GM19351 (cell line): ENCODE measurements at regions not wholly inside any gene's neighbourhood (a gene's known extent, or its start where the extent isn't known, plus 50 kb on each side); places are given as distances from the start of the nearest gene placed in this dataset.
"Not testable (repeated sequence)": the region's sequence is repeated elsewhere in the genome, so short reads cannot be mapped to it uniquely, and the experiment has no call there.

Source experiments
- ATAC-seq: cut with Tn5 transposase; IDR thresholded peaks from one replicate; pipeline ENCODE4 v1.9.1; 2021; ENCODE audit warnings: mild to moderate bottlenecking, moderate library complexity; ENCODE audit not compliant: unreplicated experiment

- no peak for ATAC-seq
These were observed 133.4 kb downstream of the FZD1 start for GRCh38 chr7:91397612-91398011.

GRCh38 chr7:91398341-91398740, 134.1 kb downstream of the FZD1 start:
- ATAC-seq, result no peak

- ATAC-seq, result no peak
These were observed 141.0 kb downstream of the FZD1 start for GRCh38 chr7:91405092-91405788.

- not testable (repeated sequence) for ATAC-seq
These were observed 141.6 kb downstream of the FZD1 start for GRCh38 chr7:91405873-91406272.

- ATAC-seq, result no peak
These were observed 143.7 kb downstream of the FZD1 start for GRCh38 chr7:91407942-91408341.

GRCh38 chr7:91408388-91409154, 144.3 kb downstream of the FZD1 start:
- ATAC-seq, result no peak

GRCh38 chr7:91411060-91411459, 146.8 kb downstream of the FZD1 start:
- ATAC-seq, result no peak

GRCh38 chr7:91412298-91412697, 148.1 kb downstream of the FZD1 start:
- ATAC-seq, result no peak

- no peak for ATAC-seq
These were observed 150.5 kb downstream of the FZD1 start for GRCh38 chr7:91414734-91415133.

GRCh38 chr7:91416155-91416865, 152.1 kb downstream of the FZD1 start:
- no peak for ATAC-seq

GRCh38 chr7:91420606-91421005, 156.4 kb downstream of the FZD1 start:
- no peak for ATAC-seq

- ATAC-seq, result no peak
These were observed 156.8 kb downstream of the FZD1 start for GRCh38 chr7:91421018-91421417.

GRCh38 chr7:91424371-91424770, 160.1 kb downstream of the FZD1 start:
- no peak for ATAC-seq

- no peak for ATAC-seq
These were observed 160.9 kb downstream of the FZD1 start for GRCh38 chr7:91425149-91425548.

GRCh38 chr7:91427051-91427450, 162.8 kb downstream of the FZD1 start:
- no peak for ATAC-seq

- no peak for ATAC-seq
These were observed 167.4 kb downstream of the FZD1 start for GRCh38 chr7:91431601-91432000.

- ATAC-seq, result no peak
These were observed 170.6 kb downstream of the FZD1 start for GRCh38 chr7:91434836-91435235.

GRCh38 chr7:91435381-91436059, 171.3 kb downstream of the FZD1 start:
- no peak for ATAC-seq

GRCh38 chr7:91436655-91437054, 172.4 kb downstream of the FZD1 start:
- ATAC-seq, result no peak

GRCh38 chr7:91440198-91440597, 176.0 kb downstream of the FZD1 start:
- not testable (repeated sequence) for ATAC-seq

GRCh38 chr7:91443862-91444261, 179.6 kb downstream of the FZD1 start:
- ATAC-seq, result no peak
